Endothelial cell of umbilical vein (primary cell): ENCODE measurements at regions not wholly inside any gene's neighbourhood (a gene's known extent, or its start where the extent isn't known, plus 50 kb on each side); places are given as distances from the start of the nearest gene placed in this dataset.

Experiments
- BruUV-seq: library from RNA; stranded (reverse); fragments of 400-500 nt; replicated peaks from 2 replicates; lab custom pipeline; 2021; lab: Mats Ljungman, UMichigan
- CTCF ChIA-PET: fragments of 300-600, 350-600 bp; sonication (Branson Sonifier 250); formaldehyde crosslinking; loops from one replicate; lab custom pipeline; 2021; ENCODE audit warnings: antibody characterized with exemption, inconsistent platforms; lab: Charles Lee
- POLR2A ChIA-PET: fragments of 300-600, 350-600 bp; sonication (Branson Sonifier 250); formaldehyde crosslinking; loops from one replicate; lab custom pipeline; 2021; ENCODE audit warnings: antibody characterized with exemption, inconsistent platforms; lab: Charles Lee
- DNase-seq: peaks from one replicate; pipeline ENCODE4 v3.0.0-alpha.2; 2011; ENCODE audit warnings: low read depth, low spot score
- FAIRE-seq: peaks from 2 replicates; lab custom pipeline; 2011; peaks lifted over from hg19 to GRCh38; lab: Jason Lieb, UNC
- H2AFZ ChIP-seq: 2 replicates; pipeline ENCODE4 v1.6.0; 2012; ENCODE audit warnings: low read depth, low read length, control low read depth, inconsistent platforms
- H3K27ac ChIP-seq: 2 replicates; pipeline ENCODE4 v1.5.1; 2011; ENCODE audit warnings: low read depth, mild to moderate bottlenecking, control low read depth, low read length, moderate library complexity; ENCODE audit not compliant: insufficient read depth
- H3K27me3 ChIP-seq, 2 experiments: 2 replicates each; pipeline versions ENCODE4 v1.6.0 to v1.6.1; 2011; ENCODE audit warnings: low read length in 2 of 2, mixed read lengths in 1 of 2; ENCODE audit not compliant: control insufficient read depth in 2 of 2, insufficient read depth in 2 of 2
- H3K36me3 ChIP-seq, 2 experiments: 2 replicates in 1 of 2; 3 replicates in 1 of 2; pipeline ENCODE4 v1.5.1; 2011; ENCODE audit warnings: low read length in 2 of 2, mild to moderate bottlenecking in 1 of 2, moderate library complexity in 1 of 2; ENCODE audit not compliant: control insufficient read depth in 2 of 2, insufficient read depth in 2 of 2; ENCODE audit errors: extremely low read depth in 1 of 2
- H3K4me1 ChIP-seq: 3 replicates; pipeline ENCODE4 v1.5.1; 2011; ENCODE audit warnings: mild to moderate bottlenecking, low read length; ENCODE audit not compliant: control insufficient read depth, insufficient read depth; ENCODE audit errors: extremely low read depth
- H3K4me2 ChIP-seq: 2 replicates; pipeline ENCODE4 v1.6.1; 2011; ENCODE audit warnings: low read length, control low read depth, mixed read lengths; ENCODE audit not compliant: insufficient read depth
- H3K4me3 ChIP-seq, 3 experiments: fragments of 200-600 bp in 1 of 3; sonication (generic), shearing (Covaris generic) in 1 of 3; replicated peaks in 1 of 3; 2 replicates each; pipeline ENCODE4 v1.5.1; 2011 to 2016; ENCODE audit warnings: control low read depth in 3 of 3, low read length in 3 of 3, mild to moderate bottlenecking in 2 of 3, inconsistent platforms in 1 of 3, low read depth in 1 of 3, moderate library complexity in 1 of 3; ENCODE audit not compliant: insufficient read depth in 1 of 3
- H3K79me2 ChIP-seq: 2 replicates; pipeline ENCODE4 v1.6.0; 2012; ENCODE audit warnings: low read length, inconsistent platforms; ENCODE audit not compliant: control insufficient read depth, insufficient read depth
- H3K9ac ChIP-seq: replicated peaks from 2 replicates; pipeline ENCODE3; 2011; ENCODE audit warnings: low read length, control low read depth; ENCODE audit not compliant: insufficient read depth; ENCODE audit errors: extremely low read depth
- H3K9me1 ChIP-seq: replicated peaks from 3 replicates; pipeline ENCODE4 v1.6.0; 2011; ENCODE audit warnings: mild to moderate bottlenecking, low read length; ENCODE audit not compliant: control insufficient read depth, insufficient read depth; ENCODE audit errors: extremely low read depth
- H3K9me3 ChIP-seq: replicated peaks from 2 replicates; pipeline ENCODE4 v1.5.1; 2012; ENCODE audit warnings: low read length, inconsistent platforms; ENCODE audit not compliant: control insufficient read depth, insufficient read depth
- H4K20me1 ChIP-seq: replicated peaks from 2 replicates; pipeline ENCODE3; 2011; ENCODE audit warnings: mild to moderate bottlenecking, low read length; ENCODE audit not compliant: control insufficient read depth, insufficient read depth; ENCODE audit errors: extremely low read depth
- CTCF ChIP-seq, 2 donors: IDR thresholded peaks; 1 replicate in 1 of 2; 2 replicates in 1 of 2; pipeline ENCODE4 v1.5.1; 2011; ENCODE audit warnings: low read length in 2 of 2, mild to moderate bottlenecking in 2 of 2, moderate library complexity in 2 of 2, control low read depth in 1 of 2, inconsistent platforms in 1 of 2, low read depth in 1 of 2; ENCODE audit not compliant: insufficient read depth in 1 of 2; ENCODE audit errors: extremely low read depth in 1 of 2
- EZH2 ChIP-seq: IDR thresholded peaks from 2 replicates; pipeline ENCODE4 v1.6.1; 2012; ENCODE audit warnings: borderline replicate concordance, low read depth, mild to moderate bottlenecking, moderate library complexity, low read length, inconsistent platforms; ENCODE audit not compliant: severe bottlenecking
- GATA2 ChIP-seq: IDR thresholded peaks from 2 replicates; pipeline ENCODE4 v1.7.0; 2011; ENCODE audit warnings: low read depth, mild to moderate bottlenecking, moderate library complexity, mixed read lengths, low read length; ENCODE audit not compliant: insufficient read length, insufficient read depth
- JUN ChIP-seq: IDR thresholded peaks from 2 replicates; pipeline ENCODE4 v1.6.1; 2011; ENCODE audit warnings: borderline replicate concordance, low read depth; ENCODE audit not compliant: insufficient read length, insufficient read depth
- MAX ChIP-seq: IDR thresholded peaks from 2 replicates; pipeline ENCODE4 v1.6.1; 2011; ENCODE audit not compliant: insufficient read depth, insufficient read length
- POLR2A ChIP-seq: IDR thresholded peaks from 2 replicates; pipeline ENCODE4 v1.6.1; 2012; ENCODE audit warnings: low read depth, mild to moderate bottlenecking, control low read depth, low read length
- POLR2AphosphoS5 ChIP-seq: IDR thresholded peaks from 2 replicates; pipeline ENCODE4 v1.6.1; 2012; ENCODE audit warnings: low read depth, mild to moderate bottlenecking, control low read depth, low read length, moderate library complexity; ENCODE audit not compliant: insufficient read depth
- dilution Hi-C: fragments of 300-500 bp; cut with MboI; formaldehyde crosslinking; loops from one replicate; pipeline ENCODE4 v1.15.0; 2019; ENCODE audit warnings: low sequenced_read_pairs; ENCODE audit not compliant: extremely low pct_ligation_motif_present
- intact Hi-C: fragments of 100-400 bp; cut with micrococcal nuclease; formaldehyde crosslinking; loops from one replicate; pipeline ENCODE4 v1.10.0; 2022

- intact Hi-C loops (no loop called here), dilution Hi-C loops (no loop called here)
- Histone ChIP-seq H3K9ac (no peak overlapping the region), H2AFZ (no peak overlapping the region), H3K9me3 (no peaks in the 10 kb centered on the region), H3K9me1 (no peaks in the 10 kb centered on the region), H3K4me2 (no peak overlapping the region), H3K27me3 (peaks cover 8% of the 10 kb centered on the region in 2 experiments), H3K4me3 (no peak overlapping the region), H3K4me1 (no peaks in the 10 kb centered on the region), H3K79me2 (no peaks in the 10 kb centered on the region), H3K36me3 (no peaks in the 10 kb centered on the region), H3K27ac (no peak overlapping the region), H4K20me1 (no peaks in the 10 kb centered on the region)
- CTCF ChIA-PET, result interaction anchor here (0.6 to 1.0 kb wide), 2 partner anchors 11 to 15 kb away, joined by 3 to 4 read pairs; no protein-coding TSS in a partner anchor
- BruUV-seq, result no TSS peak
- TF ChIP-seq CTCF (IDR thresholded peaks at IDR 0.05; ENCODE audit: extremely low read depth in 1 of 2, insufficient read depth in 1 of 2, low read depth in 1 of 2, low read length in 2 of 2) (no peak), GATA2 (no peak), POLR2AphosphoS5 (no peak), MAX (no peak)
- FAIRE-seq (no peak), DNase-seq (no peak)
- POLR2A ChIA-PET, result no interaction called here
Observed at GRCh38 chr1:47555306-47555705, 117.5 kb downstream of the FOXD2 start.

- no peak for DNase-seq
- Histone ChIP-seq H3K4me3 (no peak overlapping the region), H3K27me3 (peaks cover 8% of the 10 kb centered on the region in 2 experiments), H4K20me1 (no peaks in the 10 kb centered on the region), H3K36me3 (no peaks in the 10 kb centered on the region), H3K9me1 (no peaks in the 10 kb centered on the region), H3K9ac (no peak overlapping the region), H2AFZ (no peak overlapping the region), H3K27ac (no peak overlapping the region), H3K4me1 (no peaks in the 10 kb centered on the region), H3K9me3 (no peaks in the 10 kb centered on the region), H3K4me2 (no peak overlapping the region), H3K79me2 (no peaks in the 10 kb centered on the region)
- BruUV-seq, result no TSS peak
- intact Hi-C loops, result no loop called here
- TF ChIP-seq EZH2 (no peak), POLR2A (no peak), GATA2 (no peak), POLR2AphosphoS5 (no peak), JUN (no peak)
- ChIA-PET POLR2A (no interaction called here), CTCF (no interaction called here)
- dilution Hi-C loops, result no loop called here
- no peak for FAIRE-seq
Observed at GRCh38 chr1:47555841-47556560, 118.2 kb downstream of the FOXD2 start.
